Stimulated activated CD8-positive, alpha-beta memory T cell treated with anti-CD3 and anti-CD28 coated beads, Interleukin-12 subunit alpha, Interleukin-12 subunit beta, amount 100 ng/mL, for 1 hour (primary cell): ENCODE measurements at regions not wholly inside any gene's neighbourhood (a gene's known extent, or its start where the extent isn't known, plus 50 kb on each side); places are given as distances from the start of the nearest gene placed in this dataset.
"Not testable (repeated sequence)": the region's sequence is repeated elsewhere in the genome, so short reads cannot be mapped to it uniquely, and the experiment has no call there.

Source experiments
- DNase-seq: peaks from one replicate; pipeline ENCODE4 v3.0.0-alpha.2; 2020; ENCODE audit warnings: low read depth

DNA sequence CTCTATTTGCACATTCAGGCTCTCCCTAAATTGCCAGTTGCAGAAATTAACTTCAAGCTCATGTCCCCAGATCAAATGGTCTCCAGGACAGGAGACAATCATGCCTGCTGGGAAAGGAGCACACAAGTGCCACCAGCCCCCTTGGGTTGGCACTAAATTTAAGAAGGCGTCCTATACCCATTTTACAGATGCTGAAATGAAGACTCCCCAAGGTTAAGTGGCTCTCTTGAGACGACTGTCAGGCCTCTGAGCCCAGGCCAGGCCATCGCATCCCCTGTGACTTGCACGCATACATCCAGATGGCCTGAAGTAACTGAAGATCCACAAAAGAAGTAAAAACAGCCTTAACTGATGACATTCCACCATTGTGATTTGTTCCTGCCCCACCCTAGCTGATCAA is 232.5 kb upstream of the FOXF1 start:
- not testable (repeated sequence) for DNase-seq

DNA sequence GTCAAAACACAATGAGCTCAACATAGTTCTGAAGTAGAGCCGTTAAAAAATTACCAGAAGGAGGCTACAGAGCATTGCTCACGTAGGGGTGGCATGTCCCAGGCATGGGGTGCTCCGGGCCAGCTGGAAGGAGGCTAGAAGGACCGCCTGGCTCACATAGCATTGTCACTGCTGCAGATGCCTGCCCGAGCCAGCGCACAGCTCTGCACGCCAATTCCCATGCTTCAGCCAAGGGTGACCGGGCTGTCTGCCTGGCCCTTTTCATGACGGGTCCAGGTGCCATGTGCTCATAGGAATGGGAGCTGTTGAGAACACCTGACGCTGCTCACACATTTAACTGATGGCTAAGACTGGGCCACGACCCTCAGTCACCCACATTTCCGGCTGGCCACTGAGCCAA is 228.9 kb upstream of the FOXF1 start:
- no peak for DNase-seq

DNA sequence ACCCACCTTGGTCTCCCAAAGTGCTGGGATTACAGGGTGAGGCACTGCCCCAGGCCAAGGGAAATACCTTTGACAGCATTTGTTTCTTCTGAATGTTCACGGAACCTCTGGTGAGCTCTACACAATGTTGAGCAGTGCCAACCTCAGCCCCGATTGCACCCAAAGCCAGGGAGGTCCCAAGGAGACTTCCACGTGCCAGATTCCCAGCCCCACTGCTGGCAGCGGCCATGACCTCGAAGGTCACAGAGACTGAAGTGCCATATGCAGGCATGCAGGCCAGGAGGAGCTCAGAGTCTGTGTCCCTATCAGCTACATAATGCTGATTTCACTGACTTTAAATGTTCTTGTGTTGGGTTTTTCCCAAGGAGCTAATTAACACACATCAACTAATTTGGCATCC is 226.4 kb upstream of the FOXF1 start:
- DNase-seq, result no peak

DNA sequence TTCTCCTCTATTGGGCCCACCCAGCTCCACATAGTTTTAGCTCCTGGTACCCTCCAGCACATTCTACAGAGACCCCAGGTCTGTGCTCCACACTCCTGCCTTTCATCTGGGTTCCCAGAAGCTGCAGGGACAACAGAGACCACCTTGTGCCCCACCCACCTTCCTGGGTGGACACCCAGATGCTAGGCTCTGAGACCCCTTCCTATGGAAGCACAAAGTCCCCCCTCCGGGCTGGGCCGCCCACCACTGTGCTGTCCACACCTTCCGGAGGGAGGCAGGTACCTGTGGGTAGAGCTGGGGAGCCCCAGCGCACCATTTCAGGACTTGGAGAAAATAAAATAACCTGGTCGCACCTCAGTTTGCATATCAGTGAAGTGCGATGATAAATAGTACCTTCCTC is 224.9 kb upstream of the FOXF1 start:
- DNase-seq, result no peak

DNA sequence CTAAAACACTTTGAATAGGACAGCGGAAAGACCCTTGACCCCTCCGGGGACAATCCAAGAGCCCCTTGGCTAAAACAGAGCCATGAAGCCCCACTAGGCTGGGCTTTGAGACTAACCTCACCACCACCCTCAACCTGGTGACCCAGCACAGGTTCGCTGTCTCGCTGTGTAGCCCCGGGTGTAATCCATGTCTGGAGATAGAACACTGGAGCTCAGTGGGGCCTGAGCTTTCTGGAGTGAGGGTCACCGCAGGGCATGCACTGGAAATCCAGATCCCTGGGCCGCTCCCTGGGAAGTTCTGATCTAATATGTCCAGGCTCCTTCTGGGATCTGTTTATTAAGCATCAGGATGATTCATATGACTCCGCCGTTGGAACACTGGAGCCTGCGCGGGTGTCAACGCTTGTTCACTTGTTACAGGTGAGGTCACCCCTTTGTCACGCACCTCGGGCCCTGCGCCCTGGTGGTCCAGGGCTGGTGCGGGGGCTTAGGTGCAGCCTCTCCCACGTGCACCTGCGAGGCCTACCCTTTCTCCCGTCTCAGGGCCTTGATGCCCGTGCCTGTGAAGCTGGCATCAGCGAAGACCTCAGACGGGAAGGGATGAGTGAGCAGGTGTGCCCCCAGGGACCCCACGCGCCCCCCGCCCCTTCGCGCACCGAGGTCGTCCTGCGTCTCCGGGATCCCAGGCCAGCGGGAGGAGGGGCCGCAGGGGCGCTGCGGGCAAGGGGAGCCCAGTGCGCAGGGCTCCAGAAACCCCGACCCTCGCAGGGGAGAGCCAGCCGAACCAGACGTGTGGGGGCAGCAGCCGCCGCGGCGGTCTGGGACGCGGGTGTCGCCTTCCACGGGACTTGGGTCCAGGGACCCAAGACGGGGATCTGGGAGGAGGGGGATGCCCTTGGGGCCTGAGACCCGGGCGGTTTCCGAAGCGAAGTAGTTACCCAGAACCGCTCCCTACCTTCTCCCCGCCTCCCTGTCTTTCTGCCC is 224.1 kb upstream of the FOXF1 start:
- no peak for DNase-seq

DNA sequence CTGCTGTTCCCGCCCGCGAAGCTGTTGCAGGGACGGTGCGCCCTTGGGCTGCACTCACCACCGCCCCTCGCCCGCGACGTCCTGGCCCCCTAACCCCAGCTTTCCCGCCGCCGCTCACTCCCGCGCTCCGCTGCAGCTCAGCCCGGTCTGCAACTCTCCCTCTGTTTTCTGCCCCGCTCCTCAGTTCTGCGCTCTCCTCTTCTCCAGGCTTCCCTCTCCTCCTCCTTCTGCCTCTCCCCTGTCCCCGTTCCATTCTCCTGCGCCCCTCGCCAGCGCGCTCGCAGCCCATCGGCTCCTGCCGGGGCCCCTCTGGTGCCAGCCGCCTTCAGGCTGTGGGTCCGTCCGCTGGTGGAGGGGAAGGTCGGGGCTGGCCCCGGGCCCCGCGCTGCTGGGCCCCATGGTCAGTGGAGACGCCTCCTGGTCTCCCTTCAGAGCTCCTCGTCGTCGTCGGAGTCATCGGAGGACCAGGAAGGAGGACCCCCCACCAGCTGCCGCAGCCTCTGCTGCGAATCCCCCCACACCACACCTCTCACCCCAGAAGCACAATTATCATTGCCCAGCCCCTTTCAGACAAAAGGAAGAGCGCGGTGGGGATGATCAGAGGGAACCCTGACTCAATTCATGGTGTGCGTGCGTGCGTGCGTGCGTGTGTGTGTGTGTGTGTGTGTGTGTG is 223.2 kb upstream of the FOXF1 start:
- DNase-seq, result no peak

DNA sequence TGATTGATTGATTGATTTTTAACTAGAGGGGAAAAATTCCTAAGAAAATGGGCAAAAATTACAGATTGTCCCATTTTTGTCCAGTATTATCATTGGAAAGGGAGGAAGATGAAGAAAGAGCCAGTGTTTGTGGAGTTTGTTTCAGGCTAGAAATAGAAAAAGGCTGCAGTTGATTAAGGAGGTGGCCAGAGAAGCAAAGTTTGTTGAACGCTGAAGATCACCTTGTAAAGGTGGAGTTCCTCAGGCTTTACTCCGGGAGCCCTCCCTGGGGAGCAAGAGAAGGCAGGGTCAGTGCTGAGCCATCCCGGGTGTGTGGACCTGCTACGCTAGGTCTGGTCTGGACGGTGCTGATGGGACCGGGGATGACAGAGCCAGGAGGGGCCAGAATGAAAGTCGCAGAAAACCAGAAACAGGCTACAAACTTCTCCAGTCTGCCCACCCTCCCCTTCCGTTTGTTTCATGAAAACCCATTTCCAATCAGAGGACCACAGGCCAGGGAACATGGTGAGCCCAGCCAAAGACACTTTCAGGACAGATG is 222.6 kb upstream of the FOXF1 start:
- DNase-seq, result no peak

DNA sequence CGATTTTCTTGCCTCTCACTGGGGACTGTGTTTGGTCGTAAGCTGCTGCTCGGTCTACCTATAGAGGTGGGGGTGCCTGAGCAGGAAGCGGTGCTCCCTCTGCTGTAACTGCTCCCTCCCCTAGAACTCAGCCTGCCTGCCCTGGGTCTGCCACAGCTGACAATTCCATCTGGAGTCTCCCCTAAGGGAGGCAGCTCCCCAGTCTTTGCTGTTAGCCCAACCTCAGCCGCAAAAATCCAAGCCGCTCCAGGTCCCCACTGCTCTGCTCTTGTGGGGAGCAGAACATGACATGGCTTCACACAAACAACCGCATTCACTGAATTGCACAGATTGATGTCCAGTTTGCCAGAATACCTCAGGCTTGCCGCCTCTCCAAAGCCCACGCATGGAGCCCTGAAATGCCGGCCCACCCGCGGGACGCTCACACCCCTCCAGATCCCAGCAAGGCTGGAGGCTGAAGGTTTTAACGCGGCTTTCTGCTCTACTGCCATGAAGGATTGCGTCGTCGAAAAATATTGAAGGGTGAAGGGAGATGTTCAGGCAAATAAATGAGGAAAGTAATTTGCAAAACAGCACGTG is 221.5 kb upstream of the FOXF1 start:
- DNase-seq, result no peak

DNA sequence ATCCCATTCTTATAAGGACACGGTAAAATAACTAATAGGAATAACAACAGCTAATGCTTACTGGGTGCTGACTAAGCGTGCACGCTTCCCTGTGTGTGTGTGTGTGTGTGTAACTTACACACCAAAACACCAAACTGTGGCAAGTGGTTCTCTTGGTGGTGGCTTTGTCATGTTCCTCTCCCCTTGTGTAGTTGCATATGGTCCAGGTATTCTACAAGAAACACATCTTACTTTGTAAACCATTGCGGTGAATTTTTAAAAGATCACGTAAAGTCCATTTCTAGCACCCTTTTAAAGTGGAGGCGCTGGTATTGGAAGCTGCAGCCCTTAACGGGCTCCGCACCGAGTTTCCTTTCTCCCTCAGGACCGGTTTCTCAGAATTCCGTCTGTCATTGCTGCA is 221.0 kb upstream of the FOXF1 start:
- no peak for DNase-seq

DNA sequence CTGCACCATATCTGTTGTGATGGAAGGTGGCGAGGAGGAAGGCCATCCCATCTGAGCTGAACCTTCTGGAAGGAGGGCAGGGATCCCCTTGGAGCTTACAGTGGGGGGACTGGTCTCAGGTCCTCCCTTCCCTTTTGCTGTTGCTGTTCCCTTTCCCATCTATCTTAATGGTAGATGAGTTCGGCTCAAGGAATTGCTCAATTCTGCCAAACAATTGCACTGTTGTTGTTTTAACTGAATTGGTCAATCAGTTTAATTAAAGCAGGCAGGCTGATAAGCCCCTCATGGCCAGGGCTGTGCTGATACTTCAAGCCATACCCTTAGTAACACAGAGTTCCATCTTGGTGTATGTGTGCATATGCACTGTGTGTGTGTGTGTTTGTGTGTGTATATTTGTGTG is 220.4 kb upstream of the FOXF1 start:
- DNase-seq, result no peak

DNA sequence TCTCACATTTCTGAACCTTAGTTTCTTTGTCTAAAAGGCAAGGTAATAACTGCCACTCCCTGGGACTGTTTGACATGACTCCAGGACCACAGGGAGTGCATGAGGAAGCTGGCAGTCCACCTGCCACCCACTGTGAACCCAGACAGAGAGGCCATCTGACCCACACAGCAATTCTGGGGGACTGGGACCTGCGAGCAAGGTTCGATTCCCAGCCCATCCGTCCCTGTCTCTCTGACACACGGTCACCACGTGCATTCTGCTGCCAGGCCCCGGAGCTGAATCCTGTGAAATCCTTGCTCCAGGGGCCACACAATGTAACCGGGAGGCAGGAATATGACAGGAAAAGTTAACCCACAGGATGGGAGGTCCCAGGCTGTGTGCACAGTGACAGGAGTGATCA is 218.8 kb upstream of the FOXF1 start:
- no peak for DNase-seq

DNA sequence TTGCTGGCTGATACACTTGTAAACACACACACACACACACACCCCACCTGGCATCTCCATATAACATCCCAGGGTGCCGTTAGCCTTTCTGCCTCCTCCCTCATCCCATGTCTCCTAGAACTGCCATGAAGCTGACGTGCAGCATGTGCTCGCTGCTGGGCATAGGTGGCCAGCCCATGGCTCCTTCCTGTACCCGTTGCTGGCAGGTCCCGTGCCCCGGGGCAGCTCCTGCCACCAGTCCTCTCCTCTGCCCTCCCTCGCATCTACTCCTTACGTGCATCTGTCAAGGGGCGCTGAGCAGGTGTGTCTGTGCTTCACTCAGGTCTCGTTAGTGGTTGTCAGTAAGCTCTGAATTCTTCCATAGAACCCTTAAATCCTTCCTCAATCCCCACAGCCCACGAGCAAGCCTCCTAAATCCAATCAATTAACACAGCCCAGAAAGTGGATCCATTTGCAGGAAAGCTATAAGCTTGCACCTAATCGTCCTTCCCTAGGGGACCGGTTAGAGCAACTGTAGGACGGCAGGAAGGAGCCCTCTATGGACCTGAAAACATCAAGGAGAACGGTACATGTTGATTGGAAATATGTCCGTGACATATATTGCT is 218.1 kb upstream of the FOXF1 start:
- DNase-seq, result no peak

DNA sequence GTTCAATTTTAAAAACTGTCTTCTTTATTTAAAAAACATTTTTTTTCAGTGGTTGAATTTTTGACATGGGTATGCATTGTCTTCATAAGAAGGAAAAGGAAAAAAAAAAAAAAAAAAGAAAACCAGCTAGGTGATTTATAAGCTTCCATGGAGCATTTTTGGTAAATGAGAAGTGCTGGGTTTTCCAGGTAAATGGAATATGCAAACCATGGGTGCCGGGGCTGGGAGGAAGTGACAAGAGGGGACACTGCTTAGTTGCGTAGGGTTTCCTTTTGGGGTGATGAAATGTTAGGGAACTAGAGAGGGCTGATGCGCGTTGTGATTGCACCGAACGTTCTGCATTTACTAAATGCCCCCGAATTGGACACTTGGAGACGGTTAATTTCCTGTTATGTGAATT is 217.4 kb upstream of the FOXF1 start:
- no peak for DNase-seq

DNA sequence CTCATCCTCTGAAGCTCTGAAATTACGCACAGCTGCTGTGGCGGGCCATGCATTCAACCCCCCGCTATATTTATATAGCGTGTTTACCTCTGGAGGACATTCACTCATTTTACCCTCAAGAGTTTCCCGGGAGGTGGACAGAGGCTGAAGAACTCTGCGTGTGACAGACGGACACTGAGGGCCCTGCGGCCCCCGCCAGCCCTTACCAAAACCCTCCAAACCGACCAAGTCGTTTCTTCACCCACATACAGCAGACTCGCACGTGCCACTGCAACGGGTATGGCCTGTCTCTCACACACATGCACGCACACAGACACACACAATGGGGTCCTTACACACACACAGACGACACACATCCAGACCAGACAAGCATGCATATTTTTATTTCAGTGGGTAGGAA is 216.4 kb upstream of the FOXF1 start:
- DNase-seq, result no peak

DNA sequence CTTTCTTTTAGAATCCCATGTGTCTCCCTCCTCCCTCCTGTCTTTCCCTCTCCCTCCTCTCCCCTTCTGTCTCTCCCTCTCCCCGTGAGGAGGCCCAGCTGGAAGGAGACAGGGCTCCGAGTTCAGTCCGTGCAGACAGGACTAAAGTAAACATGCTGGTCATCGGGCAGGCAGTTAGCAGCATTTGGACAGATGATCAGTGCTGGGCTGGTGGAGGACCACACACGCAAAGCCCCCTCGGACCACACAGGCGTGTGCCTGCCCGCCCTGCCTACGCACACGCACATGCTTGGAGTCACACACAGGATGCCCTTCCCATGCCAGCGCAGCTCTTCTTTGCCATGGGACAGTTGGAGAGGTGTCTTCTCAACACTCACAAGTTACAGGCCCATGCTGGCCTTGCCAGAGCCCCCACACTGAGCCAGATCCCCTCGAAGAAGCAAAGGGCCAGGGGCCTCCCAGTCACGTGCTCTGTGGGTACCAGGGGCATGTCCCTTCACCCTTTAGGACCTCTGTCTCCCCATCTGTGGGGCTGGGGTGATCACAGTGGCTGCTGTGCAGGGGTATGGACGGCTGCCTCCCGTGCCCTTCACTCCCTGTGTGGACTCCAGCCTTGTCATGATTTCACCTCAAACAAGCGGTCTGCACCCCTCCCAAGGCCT is 215.7 kb upstream of the FOXF1 start:
- DNase-seq, result no peak

DNA sequence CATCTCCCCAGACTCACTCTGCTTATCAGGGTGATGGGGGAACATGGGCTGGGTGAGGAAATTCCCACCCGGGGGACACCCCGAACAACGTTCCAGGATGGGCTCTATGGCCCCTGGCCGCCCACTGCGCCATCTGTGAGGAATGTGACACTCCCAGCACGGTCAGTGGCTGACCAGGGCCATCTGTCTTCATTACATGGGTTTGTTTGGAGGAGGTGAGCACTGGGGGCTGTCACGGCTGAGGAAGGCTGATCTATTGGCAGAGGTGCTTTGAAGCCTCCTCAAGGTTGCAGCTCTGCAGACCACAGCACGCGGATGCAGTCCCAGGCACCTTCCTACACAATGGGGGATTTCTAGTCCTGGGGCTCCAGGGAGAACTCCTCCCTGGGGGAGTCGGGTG is 214.1 kb upstream of the FOXF1 start:
- DNase-seq, result no peak

DNA sequence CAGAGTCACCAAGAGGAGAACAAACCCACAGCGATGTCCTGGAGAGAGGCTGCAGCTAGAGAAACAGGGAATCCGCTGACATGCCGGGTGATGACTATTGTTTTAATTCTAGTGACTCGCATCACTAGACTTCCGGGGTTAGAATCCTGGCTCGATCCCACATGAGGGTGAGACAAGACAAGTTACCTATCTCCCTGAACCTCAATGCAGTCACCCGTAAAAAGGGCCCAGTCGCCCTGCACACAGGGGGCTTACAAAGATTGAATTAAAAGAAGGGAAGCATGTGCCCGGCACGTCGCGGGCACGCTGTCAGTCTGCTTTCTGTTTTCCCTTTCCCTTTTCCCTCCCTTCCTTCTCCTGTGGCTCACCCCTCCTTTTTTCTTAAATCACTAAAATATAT is 212.9 kb upstream of the FOXF1 start:
- DNase-seq, result no peak

DNA sequence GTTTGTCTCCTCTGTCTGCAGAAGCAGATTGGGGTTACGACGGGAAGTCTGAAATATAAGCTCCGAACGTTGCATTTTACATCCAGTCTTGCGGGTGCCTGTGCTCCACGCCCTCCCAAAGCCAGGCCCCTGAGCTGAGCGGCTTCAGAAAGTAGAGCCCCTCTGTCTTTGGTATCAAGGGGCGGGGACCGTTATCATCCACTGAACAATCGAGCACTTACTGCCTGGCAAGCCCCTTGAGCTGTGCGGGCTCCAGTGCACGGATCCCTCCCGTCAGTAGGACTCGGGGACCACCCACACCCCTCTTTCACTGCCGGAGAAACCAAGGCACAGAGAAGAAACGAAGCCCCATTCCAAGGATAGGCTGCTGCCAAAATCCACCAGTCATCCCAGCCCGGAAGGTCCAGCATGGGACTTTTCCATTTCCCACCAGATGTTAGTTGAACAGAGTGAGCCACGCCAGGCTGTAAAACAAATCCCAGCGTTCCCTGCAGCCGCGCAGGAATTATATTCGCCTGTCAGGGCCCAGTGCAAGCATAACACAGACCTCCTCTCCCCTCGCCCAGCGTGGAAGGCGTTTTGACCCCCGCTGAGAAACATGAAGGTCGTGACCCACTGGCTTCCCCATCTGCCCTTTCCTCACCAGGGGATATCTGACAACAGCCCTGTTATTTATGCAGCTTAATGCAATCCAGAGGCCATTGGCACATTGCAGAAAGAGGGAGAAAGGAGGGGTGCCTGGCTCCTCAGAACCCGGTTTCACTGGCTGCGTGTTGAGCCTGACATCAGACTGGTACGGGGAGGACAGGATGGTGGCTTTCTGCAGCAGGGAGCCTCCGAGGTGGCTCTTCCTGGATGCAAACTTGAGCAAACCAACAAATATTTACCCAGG is 212.2 kb upstream of the FOXF1 start:
- DNase-seq, result no peak

DNA sequence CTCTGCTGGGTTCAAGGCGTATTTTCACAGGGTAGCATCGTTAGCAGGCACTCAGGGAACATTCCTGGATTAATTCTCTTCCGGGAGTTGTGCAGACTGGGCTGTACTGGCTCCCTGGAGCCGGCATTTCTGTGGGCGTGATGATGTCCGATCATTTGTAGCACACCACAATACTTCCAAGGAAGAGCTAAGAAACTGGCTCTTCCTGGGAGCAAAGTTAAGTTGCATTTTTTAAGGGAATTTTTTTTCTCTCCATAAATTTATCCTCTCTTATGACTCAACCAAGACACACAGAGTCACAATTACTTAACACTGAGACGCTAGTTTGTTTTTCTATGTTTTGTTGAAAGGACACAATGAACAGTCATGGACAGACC is 211.6 kb upstream of the FOXF1 start:
- no peak for DNase-seq

DNA sequence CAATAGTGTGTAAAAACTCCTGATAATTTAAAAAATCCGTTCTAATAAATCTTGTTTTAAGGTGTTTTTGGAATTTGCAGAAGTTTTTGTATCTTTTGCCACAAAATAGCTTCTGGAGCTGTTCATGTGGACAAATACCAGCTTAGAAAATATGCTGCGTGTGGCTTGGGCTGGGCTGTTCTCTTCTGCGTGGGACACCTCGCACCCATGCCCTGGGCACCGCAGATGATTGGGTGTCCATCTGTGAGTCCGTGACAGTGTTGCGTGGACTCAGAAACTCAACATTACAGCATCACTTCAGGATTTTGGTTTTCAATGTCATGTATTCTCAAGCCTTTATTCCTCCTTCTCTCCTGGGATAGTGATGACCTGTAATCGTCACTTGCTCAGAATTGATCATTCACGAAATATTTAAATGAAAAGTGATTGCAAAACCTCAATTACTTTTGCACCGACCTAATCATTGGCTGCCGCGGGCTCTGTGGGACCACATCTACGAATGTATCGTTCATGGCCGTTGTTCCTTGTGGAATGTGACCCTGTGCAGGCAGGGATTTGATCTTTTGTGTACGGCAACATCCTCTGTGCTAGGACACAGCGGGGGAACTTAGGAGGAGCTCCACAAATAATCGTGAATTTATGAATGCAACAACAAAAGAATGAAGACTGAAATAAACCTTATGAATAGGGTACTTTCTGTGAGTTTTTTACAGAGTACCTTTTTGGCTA is 210.3 kb upstream of the FOXF1 start:
- DNase-seq, result no peak
